Heart left ventricle (tissue), 16 donors: ENCODE measurements at regions not wholly inside any gene's neighbourhood (a gene's known extent, or its start where the extent isn't known, plus 50 kb on each side); places are given as distances from the start of the nearest gene placed in this dataset.
"Not testable (repeated sequence)": the region's sequence is repeated elsewhere in the genome, so short reads cannot be mapped to it uniquely, and the experiment has no call there.

ENCODE experiments used
- ATAC-seq, 4 donors: fragments of 200-7000 bp; cut with Tn5 transposase; one replicate each; pipeline ENCODE4 v1.9.1; 2020 to 2022; ENCODE audit warnings: moderate library complexity in 4 of 4, mild to moderate bottlenecking in 3 of 4, moderate number of reproducible peaks in 1 of 4
- DNase-seq, 5 donors: peaks; one replicate each; pipeline ENCODE4 v3.0.0-alpha.2; 2020
- H3K27ac ChIP-seq, 12 donors: fragments of 200-600 bp; sonication (generic) in 4 of 12; one replicate each; pipeline versions ENCODE4 v1.5.0 to v1.8.0; 2016 to 2022; ENCODE audit warnings: mild to moderate bottlenecking in 2 of 12
- H3K27me3 ChIP-seq, 9 donors: fragments of 200-600 bp; sonication (generic) in 2 of 9; one replicate each; pipeline versions ENCODE4 v1.5.1 to v1.8.0; 2016 to 2022; ENCODE audit warnings: mild to moderate bottlenecking in 3 of 9
- H3K36me3 ChIP-seq, 9 donors: fragments of 200-600 bp; sonication (generic) in 2 of 9; one replicate each; pipeline versions ENCODE4 v1.5.0 to v1.8.0; 2018 to 2022; ENCODE audit warnings: mild to moderate bottlenecking in 2 of 9
- H3K4me1 ChIP-seq, 12 donors: fragments of 200-600 bp; sonication (generic) in 4 of 12; one replicate each; pipeline versions ENCODE4 v1.5.0 to v1.8.0; 2016 to 2022; ENCODE audit warnings: mild to moderate bottlenecking in 3 of 12
- H3K4me3 ChIP-seq, 12 donors: fragments of 200-600 bp; sonication (generic) in 4 of 12; one replicate each; pipeline versions ENCODE4 v1.5.0 to v1.8.0; 2017 to 2022; ENCODE audit warnings: mild to moderate bottlenecking in 9 of 12, moderate library complexity in 4 of 12
- H3K9me3 ChIP-seq, 12 donors: fragments of 200-600 bp; sonication (generic) in 4 of 12; one replicate each; pipeline versions ENCODE4 v1.5.0 to v1.8.0; 2016 to 2022; ENCODE audit warnings: mild to moderate bottlenecking in 1 of 12
- POLR2A ChIP-seq, 2 donors: fragments of 450-650 bp; IDR thresholded peaks; one replicate each; pipeline ENCODE4 v1.6.1; 2017; ENCODE audit warnings: antibody characterized with exemption in 2 of 2, mild to moderate bottlenecking in 2 of 2, moderate library complexity in 2 of 2
- WGBS, 4 donors: extraction: QIAGEN DNeasy Blood & Tissue Kit in 2 of 4; methylation state at CpG; one replicate each; pipeline versions ENCODE4 v1.1.5 to v1.1.7; 2013 to 2018; 5-methylcytosine and 5-hydroxymethylcytosine counted together
- intact Hi-C, 10 donors: fragments of 100-400 bp; cut with DNase I; formaldehyde crosslinking; loops; one replicate each; pipeline versions ENCODE4 v1.11.1 to v1.14.2; 2022
- TF ChIP-seq, protein P1 (sequence below), 12 donors: fragments of 200-600 bp; sonication (generic) in 4 of 12; IDR thresholded peaks; one replicate each; pipeline versions ENCODE4 v1.5.0 to v1.8.0; 2018 to 2022; ENCODE audit warnings: antibody characterized with exemption in 12 of 12, mild to moderate bottlenecking in 5 of 12
- donor health status: ischemic (EF 13 %, LVEDD 7.1; RV severe dilation, severe dysfunction).
- donor health status: healthy with polysubstance abuse.
- donor health status: DM: no; HTN: yes; CAD: no.
- donor health status: DM: no; HTN: no; CAD: no.
- donor health status: ischemic (EF 25% LVEDD 6.9; RV normal size, moderate dysfunction).
- donor health status: ischemic (EF 25% LVEDD 5.7; RV mildly dilated, moderate dysfunction).
- donor health status: healthy.
- donor health status: DM: yes; HTN: yes; CAD: no.
- donor health status: ischemic (EF 35%, LVEDD 5.7; RV mildly dilated, moderate dysfunction).
- donor health status: nonischemic (EF 11% LVEDD 7.7; RV severe dilation, severe dysfunction).
- donor health status: DM: yes; HTN: yes; CAD: no.
- donor health status: PGD.
- donor health status: ischemic (EF 29% LVEDD 5.4; RV normal size, mild dysfunction).
- donor health status: nonischemic (EF 23%, LVEDD 6.1; RV moderate dilation, normal function).

DNA sequence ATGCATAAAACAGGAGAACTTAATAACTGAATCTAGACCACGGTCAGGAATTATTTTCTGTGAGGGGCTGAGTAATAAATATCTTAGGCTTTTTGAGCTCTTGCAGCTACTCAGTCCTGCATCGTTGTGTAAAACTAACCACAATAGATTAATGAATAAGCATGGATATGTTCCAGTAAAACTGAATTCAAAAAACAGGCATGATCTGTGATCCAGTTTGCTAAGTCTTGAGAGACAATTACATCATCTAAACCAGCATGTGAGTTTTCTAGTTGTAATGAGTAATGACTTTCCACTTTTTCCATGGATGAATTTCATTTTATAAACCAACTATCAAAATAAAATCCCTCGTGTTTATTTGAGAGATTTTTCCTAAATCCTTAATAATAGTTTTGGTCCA is 336.8 kb downstream of the RFPL4B start:
- Histone ChIP-seq H3K27me3 (no peaks in the 10 kb centered on the region), H3K4me1 (no peaks in the 10 kb centered on the region), H3K9me3 (no peaks in the 10 kb centered on the region), H3K27ac (peak overlapping the region in 2 of 12 donors; percentile 21 to 22), H3K4me3 (no peak overlapping the region), H3K36me3 (no peaks in the 10 kb centered on the region)
- no peak for DNase-seq
- peak in 3 of 4 donors; percentile 11 to 73 (median 34) for ATAC-seq
- no peak for TF ChIP-seq POLR2A (IDR thresholded peaks at IDR 0.05)
- TF ChIP-seq, protein P1, sequence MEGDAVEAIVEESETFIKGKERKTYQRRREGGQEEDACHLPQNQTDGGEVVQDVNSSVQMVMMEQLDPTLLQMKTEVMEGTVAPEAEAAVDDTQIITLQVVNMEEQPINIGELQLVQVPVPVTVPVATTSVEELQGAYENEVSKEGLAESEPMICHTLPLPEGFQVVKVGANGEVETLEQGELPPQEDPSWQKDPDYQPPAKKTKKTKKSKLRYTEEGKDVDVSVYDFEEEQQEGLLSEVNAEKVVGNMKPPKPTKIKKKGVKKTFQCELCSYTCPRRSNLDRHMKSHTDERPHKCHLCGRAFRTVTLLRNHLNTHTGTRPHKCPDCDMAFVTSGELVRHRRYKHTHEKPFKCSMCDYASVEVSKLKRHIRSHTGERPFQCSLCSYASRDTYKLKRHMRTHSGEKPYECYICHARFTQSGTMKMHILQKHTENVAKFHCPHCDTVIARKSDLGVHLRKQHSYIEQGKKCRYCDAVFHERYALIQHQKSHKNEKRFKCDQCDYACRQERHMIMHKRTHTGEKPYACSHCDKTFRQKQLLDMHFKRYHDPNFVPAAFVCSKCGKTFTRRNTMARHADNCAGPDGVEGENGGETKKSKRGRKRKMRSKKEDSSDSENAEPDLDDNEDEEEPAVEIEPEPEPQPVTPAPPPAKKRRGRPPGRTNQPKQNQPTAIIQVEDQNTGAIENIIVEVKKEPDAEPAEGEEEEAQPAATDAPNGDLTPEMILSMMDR (IDR thresholded peaks at IDR 0.05), result no peak
- intact Hi-C loops, result no loop called here
- WGBS, 4 donors, result 54 to 64% (median 58%) methylated on average over 3 of the region's 3 CpGs

DNA sequence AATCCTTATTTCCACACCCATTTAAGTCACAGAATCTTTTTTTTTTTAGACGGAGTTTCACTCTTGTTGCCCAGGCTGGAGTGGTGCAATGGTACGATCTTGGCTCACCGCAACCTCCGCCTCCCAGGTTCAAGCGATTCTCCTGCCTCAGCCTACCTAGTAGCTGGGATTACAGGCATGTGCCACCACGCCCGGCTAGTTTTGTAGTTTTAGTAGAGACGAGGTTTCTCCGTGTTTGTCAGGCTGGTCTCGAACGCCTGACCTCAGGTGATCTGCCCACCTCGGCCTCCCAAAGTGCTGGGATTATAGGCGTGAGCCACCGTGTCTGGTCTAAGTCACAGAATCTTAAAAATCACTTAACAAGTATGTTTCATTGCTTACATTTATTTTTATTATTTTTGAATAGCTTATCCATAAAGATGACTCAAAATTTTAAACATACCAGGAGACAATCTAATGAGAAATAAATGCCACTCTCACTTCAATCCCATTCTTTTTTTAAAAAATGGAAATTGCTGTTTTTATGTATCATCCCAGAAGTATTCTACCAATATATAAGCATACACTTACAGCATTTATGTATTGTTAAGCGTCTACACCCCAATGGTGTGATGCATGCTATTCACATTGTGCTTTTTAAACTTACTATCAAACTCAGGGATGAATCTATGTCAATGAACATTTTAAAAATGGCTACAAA is 338.5 kb downstream of the RFPL4B start:
- H3K9me3 ChIP-seq, H3K27me3 ChIP-seq, H3K36me3 ChIP-seq, DNase-seq, H3K4me3 ChIP-seq, intact Hi-C loops, H3K27ac ChIP-seq, H3K4me1 ChIP-seq, ATAC-seq: not testable (repeated sequence)
- WGBS, 4 donors, result 94 to 96% (median 95%) methylated on average over 15 of the region's 15 CpGs

DNA sequence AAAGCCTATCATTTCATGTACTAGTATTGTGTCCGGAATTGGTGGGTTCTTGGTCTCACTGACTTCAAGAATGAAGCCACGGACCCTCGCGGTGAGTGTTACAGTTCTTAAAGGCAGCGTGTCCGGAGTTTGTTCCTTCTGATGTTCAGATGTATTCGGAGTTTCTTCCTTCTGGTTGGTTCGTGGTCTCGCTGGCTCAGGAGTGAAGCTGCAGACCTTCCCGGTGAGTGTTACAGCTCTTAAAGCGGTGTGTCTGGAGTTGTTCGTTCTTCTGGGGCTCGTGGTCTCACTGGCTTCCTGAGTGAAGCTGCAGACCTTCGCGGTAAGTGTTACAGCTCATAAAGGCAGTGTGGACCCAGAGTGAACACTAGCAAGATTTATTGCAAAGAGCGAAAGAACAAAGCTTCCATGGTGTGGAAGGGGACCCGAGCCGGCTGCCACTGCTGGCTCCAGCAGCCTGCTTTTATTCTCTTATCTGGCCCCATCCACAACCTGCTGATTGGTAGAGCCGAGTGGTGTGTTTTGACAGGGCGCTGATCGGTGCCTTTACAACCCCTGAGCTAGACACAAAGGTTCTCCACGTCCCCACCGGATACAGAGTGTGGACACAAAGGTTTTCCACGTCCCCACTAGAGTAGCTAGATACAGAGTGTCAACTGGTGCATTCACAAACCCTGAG is 341.5 kb downstream of the RFPL4B start:
- WGBS, 4 donors, result 78 to 90% (median 89%) methylated on average over 23 to 24 of the region's 24 CpGs
- peaks cover 0 to 16% (median 0%) of the 10 kb centered on the region in 12 donors for H3K4me1 ChIP-seq
- H3K4me3 ChIP-seq, H3K27ac ChIP-seq, H3K36me3 ChIP-seq, ATAC-seq, intact Hi-C loops, H3K9me3 ChIP-seq, H3K27me3 ChIP-seq, DNase-seq: not testable (repeated sequence)

DNA sequence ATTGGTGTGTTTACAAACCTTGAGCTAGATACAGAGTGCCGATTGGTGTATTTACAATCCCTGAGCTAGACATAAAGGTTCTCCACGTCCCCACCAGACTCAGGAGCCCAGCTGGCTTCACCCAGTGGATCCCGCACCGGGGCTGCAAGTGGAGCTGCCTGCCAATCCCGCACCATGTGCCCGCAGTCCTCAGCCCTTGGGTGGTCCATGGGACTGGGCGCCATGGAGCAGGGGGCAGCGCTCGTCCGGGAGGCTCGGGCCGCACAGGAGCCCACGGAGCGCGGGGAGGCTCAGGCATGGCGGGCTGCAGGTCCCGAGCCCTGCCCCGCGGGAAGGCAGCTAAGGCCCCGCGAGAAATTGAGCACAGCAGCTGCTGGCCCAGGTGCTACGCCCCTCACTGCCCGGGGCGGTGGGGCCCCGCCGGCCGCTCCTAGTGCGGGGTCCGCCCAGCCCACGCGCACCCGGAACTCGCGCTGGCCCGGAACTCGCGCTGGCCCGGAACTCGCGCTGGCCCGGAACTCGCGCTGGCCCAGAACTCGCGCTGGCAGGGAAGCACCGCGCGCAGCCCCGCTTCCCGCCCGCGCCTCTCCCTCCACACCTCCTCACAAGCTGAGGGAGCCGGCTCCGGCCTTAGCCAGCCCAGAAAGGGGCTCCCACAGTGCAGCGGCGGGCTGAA is 342.2 kb downstream of the RFPL4B start:
- 95 to 98% (median 96%) methylated on average over 16 to 54 of the region's 56 CpGs for WGBS, 4 donors
- peaks cover 0 to 16% (median 0%) of the 10 kb centered on the region in 12 donors for H3K4me1 ChIP-seq
- H3K36me3 ChIP-seq, DNase-seq, H3K4me3 ChIP-seq, H3K9me3 ChIP-seq, H3K27me3 ChIP-seq, intact Hi-C loops, H3K27ac ChIP-seq, ATAC-seq: not testable (repeated sequence)

DNA sequence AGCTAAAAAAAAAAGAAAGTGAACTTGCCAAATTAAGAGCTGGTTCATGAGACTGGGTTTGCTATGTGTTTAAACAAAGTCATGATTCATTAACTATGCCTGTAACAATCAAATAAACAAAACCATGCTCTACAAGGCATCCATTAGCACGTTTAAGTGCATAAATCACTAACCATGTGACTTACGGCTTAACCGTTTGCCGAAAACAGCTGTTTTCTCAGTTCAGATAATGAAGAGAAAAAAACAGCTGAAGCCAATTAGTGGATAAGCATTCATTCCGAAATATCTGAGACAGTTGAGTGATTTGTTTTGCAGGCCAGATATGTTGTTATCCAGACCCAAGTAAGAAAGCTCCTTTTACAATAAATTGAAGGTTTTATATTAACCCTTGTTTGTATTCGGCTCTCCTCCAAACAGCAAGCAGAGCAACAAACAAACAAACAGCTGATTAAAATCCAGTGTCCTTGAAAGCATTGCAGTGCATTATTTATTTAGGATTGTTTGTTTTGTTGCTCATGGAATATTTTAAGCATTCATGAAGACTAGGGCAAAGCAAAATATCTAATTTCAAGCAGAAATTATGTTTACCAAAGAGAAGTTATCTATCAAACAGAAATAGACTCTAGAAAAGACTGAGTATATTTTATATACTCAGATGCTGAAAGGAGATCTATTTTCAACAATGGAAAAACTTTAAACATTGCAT is 343.5 kb downstream of the RFPL4B start:
- H3K4me1 ChIP-seq, result peaks cover 0 to 16% (median 0%) of the 10 kb centered on the region in 12 donors
- H3K9me3 ChIP-seq, result no peaks in the 10 kb centered on the region
- intact Hi-C loops, result no loop called here
- TF ChIP-seq POLR2A (IDR thresholded peaks at IDR 0.05), result no peak
- TF ChIP-seq, protein P1 (IDR thresholded peaks at IDR 0.05), result no peak
- ATAC-seq (peak in 1 of 4 donors; percentile 24), DNase-seq (no peak)
- H3K27me3 ChIP-seq, result no peaks in the 10 kb centered on the region
- 33 to 56% (median 51%) methylated on average over 6 of the region's 6 CpGs for WGBS, 4 donors
- H3K36me3 ChIP-seq, result no peaks in the 10 kb centered on the region
- peak overlapping the region in 2 of 12 donors; percentile 32 to 41 for H3K27ac ChIP-seq
- no peak overlapping the region for H3K4me3 ChIP-seq
